ENCODE measurements at regions not wholly inside any gene's neighbourhood (a gene's known extent, or its start where the extent isn't known, plus 50 kb on each side); places are given as distances from the start of the nearest gene placed in this dataset.
A peak's percentile ranks its signal among the peaks of the same experiment; 100 is the strongest.

DNA sequence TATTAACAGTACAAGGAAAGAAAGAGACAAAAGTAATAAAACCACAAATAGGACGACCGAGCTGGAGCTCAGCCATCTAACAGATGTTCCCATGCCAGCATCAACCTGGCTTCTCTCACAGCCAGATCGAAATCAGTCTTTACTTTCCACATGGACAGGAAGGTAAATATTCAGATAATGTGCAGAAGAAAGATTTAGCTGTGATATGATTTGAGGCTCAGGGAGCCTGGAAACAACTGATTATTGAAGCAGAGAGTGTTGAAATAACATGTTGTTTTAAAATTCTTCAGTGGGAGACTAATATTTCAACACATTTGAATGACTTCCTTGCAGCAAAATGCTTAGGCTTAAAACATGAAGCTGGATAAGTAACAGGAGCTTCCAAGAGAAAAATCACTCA lies 546.8 kb downstream of the ETS1 start:
- DNase-seq (ENCODE audit: low read depth in 2 of 2), result no peak

DNA sequence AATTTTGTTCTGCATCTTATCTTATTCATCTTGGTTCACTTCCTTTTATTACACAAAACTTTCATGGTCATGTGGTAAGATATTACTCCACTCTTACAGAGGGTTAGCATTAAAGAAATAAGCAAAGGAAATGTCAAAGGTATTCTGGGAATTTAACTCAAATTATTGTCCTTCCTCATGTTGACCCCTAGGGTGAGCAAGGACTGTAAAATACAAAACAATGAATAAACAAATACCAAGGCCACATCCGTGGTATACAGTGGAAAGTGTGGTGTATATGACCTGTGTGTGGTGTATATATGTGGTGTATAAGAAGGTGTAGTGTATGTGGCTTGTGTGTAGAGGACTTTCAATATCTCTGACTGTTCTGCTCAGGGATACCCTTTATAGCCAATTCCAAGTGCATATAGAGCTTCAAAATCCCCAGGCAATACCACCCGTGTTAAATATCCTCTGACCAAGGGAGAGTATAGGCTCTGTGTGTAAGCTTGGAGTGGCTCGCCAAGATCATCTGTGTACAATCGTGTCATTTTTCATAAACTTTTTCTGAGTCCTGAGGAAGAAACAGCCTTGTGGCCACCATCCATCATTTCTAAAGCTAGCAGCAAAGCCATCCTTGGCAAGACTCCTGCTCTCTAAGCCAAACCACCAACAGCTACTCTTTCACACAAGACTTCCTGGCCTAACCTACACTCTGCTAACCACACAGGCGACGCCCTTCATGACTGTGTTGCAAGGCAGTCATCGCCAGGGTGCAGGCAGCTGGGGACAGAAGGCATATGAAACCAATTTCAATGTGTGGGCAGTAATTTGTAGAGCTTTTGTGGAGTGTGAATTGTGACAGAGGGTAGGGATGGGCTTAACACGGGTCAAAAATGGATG lies 548.0 kb downstream of the ETS1 start:
- DNase-seq (ENCODE audit: low read depth in 2 of 2), result peak; percentile 74 to 76

DNA sequence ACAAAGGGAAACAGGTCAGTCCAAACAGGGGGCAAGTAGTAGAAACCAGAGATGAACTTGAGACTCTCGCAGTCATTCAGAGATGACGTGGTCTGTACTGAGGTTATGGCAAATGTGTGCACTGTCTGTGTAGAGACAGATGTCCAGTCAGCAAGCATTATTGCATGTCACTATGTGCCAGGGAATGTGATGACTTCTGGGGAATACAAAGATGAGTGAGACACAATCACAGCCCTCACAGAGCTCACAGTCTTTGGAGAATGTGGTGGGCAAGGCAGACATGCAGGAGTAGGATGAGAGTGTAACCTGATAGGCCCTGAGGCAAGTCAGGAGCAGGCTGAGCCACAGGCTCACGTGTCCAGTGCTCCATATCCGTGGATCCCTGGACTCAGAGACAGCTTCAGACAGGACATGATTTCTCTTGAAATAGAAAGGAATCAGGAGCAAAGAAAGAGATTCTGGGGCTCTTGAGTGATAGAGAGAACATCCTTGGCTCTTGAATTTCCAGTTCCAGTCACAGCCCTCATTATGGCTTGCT lies 550.7 kb downstream of the ETS1 start:
- DNase-seq (ENCODE audit: low read depth in 2 of 2), result no peak

DNA sequence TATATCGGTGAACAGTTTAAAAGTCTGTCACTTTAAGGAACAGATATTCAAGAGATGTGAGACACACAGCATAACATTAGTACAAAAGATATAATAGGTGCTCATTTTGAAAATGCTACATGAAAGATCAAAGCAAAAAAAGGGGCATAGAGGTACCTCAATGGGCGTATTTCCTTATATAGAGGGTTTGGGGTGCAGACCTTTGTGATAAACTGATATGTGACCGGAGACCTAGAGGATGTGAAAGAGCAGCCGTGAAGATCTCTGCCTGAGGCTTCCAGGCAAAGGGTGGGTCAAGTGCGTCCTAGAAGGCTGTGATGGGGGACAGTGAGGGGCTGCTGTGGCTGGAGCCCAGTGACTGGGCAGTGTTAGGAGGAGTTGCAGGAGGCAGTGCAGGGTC lies 551.4 kb downstream of the ETS1 start:
- DNase-seq (ENCODE audit: low read depth in 2 of 2), result no peak

DNA sequence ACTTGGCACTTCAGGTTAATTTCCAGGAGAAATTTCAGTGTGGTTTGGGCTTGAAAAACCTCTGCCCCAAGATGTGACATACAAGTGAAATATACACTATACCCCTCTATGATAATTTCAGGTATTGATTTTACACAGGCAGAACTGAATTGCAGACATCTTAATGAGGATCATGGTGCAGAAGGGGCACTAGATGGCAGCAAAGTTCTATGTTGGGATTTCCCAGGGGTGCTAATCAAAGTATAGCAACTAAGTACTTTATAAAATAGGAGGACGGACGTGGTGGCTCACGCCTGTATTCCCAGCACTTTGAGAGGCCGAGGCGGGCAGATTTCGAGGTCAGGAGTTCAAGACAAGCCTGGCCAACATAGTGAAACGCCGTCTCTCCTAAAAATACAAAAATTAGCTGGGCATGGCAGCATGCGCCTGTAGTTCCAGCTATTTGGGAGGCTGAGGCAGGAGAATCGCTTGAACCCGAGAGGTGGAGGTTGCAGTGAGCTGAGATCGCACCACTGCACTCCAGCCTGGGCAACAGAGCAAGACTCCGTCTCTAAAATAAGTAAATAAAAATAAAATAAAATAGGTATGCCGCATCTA lies 555.7 kb downstream of the ETS1 start:
- DNase-seq (ENCODE audit: low read depth in 2 of 2), result peak; percentile 39 to 62

DNA sequence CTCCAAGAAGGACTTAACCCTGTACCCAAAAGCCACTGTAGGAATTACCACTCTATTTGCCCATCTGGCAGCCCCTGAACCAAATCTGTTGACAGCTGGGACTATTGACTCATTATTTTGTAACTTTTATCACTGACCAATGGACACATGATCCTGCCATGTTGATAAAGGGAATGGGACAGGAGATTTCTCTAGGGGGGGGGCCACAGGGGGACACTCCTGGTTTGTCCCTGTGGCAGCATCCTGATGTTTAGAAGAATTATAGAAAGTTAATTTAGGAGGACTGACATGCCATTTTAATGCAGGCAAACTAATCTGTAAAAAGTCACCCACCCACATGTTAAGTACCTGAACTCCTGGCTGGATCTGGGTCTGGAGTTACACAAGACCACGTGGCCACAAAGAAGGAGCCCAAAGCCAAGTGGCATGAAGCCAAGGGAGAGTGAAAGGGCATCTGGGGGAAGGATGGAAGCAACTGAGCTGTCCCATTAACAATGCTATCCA lies 558.1 kb downstream of the ETS1 start:
- DNase-seq (ENCODE audit: low read depth in 2 of 2), result no peak

DNA sequence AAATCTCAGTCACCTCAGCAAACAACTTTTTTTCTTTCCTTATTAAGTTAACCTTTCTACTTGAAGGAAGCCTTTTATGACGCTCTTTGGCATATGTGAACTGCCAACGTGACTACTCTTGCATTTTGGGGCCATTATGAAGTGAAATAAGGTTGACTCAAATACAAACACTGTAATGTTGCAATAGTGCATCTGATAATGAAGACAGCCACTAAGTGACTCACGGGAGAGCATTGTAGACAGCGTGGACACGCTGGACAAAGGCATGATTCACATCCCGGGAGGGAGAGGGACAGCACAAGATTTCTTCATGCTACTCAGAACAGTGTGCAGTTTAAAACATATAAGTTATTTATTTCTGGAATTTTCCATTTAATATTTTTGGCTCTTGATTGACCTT lies 560.8 kb downstream of the ETS1 start:
- DNase-seq (ENCODE audit: low read depth in 2 of 2), result no peak

DNA sequence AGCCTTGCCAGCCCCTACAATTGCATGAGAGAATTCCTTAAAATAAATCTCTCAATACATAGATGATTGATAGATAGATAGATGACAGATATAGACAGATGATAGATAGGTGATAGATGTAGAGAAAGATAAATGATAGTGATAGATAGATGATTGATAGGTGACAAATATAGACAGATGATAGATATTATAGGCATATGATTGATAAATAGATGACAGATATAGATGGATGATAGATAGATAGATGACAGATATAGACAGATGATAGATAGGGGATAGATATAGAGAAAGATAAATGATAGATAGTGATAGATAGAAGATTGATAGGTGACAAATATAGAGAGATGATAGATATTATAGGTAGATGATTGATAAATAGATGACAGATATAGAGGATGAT lies 564.6 kb downstream of the ETS1 start:
- DNase-seq (ENCODE audit: low read depth in 2 of 2), result no peak

DNA sequence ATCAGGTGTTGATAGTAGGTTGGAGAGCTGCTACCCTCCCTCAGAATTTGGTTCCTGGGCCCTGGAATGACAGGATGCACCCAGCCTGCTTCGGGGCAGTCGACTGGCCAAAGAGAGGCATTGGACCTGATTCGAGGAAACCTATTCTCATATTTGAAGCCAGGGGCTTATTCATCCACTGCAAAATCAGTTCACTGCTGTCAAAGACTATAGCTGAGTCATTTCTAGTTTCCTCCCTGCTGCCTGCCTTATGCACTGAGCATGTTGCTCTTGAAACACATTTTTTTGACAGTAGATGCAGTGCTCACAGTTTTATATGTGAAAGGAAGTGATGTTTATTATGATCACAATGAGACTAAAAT lies 565.4 kb downstream of the ETS1 start:
- no peak for DNase-seq (ENCODE audit: low read depth in 2 of 2)

DNA sequence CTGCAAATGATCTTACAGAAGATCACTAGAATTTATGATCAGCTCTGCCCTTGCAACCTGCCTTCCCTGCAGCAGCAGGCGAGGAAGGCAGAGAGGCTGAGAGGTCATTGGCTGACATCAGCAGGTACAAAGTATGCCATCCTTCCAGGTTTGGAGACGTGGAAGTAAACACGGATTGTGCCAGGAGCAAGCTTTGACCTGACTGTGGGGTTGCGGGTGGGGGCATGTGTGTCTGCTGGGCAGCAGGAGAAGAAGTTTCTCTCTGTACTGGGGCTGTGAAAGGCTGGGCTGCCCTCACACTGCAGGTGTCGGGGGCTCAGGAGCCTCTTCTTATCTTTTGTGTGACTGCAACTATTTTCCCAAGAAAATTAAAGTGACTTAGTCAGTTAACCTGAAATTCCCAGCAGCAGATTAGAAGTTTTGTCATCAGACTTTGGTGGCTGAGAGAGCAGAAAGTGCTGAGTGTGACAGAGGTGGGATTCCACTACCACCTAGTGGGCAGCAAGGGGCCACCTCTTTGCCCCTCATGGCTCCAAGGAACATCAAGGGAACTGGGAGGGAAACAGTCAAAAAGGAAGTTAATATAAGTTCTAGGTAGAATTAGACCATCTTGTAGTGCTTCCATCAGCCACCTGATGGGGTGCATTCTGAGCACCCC lies 565.9 kb downstream of the ETS1 start:
- no peak for DNase-seq (ENCODE audit: low read depth in 2 of 2)

DNA sequence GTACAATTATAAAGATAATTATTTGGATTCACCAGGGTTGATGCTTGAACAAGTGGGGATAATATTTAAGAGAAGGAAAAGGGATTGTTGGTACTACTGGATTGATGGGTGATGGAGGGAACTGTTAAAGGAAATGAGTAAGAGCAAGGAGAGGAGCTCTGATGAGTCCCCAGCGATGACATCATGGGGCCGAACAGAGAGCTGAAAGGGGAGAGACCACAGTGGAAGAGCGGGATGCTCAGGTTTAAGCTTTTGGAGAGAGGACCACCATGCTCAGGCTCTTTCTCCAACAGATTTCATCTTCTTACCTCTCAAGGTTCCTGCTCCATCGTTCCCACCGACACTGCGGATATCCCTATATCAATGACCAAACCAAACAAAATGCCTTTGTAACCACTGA lies 568.7 kb downstream of the ETS1 start:
- no peak for DNase-seq (ENCODE audit: low read depth in 2 of 2)

DNA sequence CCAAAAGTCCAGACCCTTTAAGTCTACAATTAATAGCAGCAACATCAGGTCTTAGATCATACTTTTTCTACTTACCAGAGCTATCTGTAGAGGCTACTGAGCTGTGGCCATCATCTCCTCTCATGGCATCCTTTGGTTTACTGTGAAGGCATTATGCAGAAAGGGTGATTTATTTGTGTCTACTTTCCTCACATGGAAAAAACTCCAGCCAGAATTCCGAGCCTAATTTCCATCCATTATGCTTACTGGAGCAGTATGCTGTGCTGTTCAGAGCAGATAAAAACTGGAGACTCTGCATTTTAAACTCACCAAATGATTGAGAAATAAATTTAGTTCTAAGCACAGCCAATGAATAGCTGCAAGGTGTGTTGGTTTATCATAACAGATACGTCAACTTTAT lies 581.8 kb downstream of the ETS1 start:
- no peak for DNase-seq (ENCODE audit: low read depth in 2 of 2)

DNA sequence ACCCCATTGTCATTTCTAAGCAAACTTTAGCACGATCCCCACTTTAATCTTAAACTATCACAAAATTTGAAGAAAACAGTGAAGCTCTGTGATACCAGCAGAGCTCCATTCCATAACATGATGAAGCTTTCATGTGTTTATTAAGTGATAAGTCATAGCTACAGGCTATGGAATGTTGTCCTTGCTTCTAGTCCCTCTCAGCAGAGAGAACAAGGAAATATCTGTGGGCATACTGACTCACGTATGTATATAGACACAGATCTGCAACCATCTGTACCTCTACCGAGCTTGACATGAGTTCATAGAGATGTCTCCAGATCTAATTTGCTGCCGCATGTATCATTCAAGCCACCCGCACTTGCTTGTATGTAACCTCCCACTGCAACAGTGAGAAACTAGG lies 588.9 kb downstream of the ETS1 start:
- DNase-seq (ENCODE audit: low read depth in 2 of 2), result no peak

DNA sequence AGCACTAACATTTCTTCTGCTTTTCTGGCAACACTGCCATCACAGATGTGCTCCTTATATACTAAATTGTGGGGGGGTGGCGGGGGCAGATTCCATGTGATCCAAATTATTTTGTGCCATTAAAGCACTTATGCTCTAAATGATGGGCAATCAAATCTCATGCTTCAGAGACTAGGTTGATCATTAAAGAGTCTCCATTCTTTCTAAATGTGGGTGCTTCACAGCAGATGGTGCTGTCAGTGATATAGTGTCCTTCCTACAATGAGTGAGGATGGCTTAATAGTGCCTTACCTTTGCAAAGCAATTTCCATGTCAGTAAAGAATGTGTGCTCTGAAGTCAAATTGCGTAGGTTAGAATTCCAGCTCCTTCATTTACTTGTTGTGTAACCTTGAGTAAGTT lies 589.8 kb downstream of the ETS1 start:
- DNase-seq (ENCODE audit: low read depth in 2 of 2), result no peak

DNA sequence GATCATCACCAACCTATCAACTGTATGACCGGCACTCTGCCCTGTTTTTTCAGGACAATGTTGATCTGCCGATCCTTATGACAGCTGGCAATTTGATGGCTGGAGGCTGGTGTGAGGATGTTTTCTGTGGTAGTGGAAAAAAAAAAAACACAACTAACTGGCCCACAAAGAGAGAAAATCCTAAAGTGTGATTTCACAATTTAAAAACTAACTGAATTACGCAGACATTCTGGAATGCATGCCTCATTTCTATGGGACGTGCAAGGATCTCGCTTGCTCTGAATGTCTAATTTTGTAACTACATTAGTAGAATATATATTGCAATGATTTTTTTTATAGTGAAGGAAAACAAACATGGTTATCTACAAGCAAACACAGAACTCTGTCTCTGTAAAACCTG lies 590.5 kb downstream of the ETS1 start:
- no peak for DNase-seq (ENCODE audit: low read depth in 2 of 2)

DNA sequence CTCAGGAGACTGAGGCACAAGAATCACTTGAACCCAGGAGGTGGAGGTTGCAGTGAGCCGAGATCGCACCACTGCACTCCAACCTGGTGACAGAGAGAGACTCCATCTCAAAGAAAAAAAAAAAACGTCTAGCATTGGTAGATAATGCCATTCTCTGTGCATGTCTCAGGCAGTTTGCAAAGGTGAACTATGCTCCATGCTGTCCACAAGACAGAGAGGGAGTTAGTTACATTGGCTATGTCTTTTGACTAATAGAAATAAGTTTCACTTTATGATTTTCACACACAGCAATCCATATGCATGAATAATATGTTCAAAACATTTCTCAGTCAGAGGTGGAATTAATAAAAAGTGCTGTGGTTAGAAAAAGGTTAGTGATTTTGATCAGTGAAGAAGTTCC lies 591.4 kb downstream of the ETS1 start:
- DNase-seq (ENCODE audit: low read depth in 2 of 2), result no peak

DNA sequence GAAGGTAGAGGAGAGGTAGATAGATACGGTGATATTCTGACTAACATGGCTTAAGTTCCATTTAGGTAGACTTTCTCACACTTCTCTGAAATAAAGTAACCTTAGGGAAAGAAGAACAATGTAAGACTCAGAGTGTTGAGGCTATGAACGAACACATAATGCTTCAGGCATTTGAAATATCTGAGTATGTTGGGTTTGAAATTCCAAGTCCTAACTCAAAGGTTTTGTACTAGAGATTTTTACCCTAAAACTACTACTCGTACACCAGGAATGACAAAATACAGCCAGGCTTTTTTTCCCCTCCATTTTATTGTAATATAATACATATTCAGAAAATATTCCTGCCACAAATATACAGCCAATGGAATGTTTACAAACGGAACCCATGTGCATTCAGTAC lies 592.6 kb downstream of the ETS1 start:
- no peak for DNase-seq (ENCODE audit: low read depth in 2 of 2)

DNA sequence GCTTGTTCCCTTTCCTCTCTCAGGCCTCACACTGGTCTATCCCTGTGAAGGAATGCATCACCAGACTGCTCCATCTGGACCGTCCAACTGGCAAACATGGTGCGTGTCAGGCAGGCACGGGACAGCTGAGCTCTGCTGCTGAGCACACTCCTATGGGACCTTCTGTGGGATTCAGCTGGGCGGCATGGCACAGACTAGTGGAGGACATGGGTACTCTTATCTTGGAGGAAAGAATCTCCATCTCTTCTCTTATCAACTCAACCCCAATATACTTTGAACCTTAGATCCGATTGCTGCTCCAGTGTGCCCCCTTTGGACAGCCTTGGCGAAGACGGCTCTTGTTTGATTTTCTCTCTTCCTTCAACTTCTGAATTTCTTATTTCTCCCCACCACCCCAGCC lies 593.6 kb downstream of the ETS1 start:
- DNase-seq (ENCODE audit: low read depth in 2 of 2), result no peak

DNA sequence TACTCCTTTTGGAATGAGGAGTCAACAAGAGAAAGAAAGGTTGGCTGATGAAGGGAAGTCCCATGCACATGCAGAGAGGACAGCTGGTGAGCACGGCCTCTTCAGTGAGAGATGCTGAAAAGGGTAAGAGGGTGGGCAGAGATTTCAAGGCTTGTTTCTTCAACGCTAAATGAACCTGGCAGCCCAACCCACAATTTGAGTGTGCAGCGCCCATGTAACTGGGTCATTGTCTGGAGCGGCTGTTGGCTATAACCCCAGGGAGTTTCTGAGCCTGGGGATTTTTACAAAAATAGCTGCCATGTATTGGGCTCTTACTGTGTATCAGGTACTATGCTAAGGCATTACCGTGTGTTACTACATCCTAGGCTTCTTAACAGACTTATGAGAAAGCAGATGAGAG lies 594.1 kb downstream of the ETS1 start:
- no peak for DNase-seq (ENCODE audit: low read depth in 2 of 2)

DNA sequence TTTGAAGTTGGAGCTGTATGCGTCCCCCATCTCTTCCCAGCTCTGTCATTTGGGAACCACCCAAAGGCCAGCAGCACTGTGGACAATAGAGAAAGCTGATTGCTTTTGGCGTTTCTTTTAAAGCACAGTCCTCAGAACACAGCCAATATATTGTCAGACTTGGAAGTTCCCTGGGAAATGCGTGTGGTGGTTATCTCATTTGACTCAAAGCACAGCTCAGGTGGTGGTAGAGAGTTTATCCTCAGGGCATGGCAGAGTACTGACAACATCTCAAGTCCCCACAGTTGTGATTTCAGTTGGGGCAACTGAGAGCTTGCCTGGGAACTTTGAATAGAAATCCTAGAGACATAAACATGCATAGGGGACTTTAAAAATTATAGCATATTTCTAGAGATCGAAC lies 601.3 kb downstream of the ETS1 start:
- DNase-seq (ENCODE audit: low read depth in 2 of 2), result no peak

DNA sequence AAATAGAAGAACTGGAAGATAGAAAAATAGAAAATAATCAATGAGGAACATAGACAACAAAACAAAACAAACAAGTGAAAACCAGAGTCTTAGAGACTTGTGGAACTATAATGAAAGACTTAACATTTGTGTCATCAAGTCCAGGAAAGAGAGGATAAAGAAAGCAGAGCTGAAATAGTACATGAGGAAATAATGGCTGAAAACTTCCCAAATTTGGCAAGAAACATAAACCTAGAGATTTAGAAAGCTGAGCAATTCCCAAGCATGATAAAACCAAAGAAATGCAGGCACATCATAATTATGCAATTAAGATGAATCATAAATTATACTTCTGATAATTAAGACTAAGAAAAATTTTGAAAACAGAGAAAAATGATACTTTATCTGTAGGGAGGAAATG lies 614.5 kb downstream of the ETS1 start:
- no peak for DNase-seq (ENCODE audit: low read depth in 2 of 2)

DNA sequence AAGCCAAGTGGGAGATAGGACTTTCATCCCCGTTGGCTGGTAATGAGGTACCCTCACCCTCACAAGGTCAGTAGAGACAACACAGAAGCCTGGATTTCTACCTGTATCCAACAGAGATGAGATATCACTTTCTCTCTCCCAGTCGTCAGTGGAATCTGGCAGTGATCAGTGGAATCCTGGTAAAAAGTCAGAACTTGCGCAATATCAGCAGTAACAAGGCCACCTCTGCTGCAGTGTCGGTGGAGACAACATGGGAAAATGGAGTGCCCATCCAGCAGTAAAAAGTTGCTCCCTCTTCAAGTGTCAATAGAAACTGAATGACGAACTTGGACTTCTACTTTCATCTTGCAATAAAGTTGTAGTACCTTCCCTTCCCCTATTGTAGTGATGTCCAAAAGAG lies 615.9 kb downstream of the ETS1 start:
- no peak for DNase-seq (ENCODE audit: low read depth in 2 of 2)

DNA sequence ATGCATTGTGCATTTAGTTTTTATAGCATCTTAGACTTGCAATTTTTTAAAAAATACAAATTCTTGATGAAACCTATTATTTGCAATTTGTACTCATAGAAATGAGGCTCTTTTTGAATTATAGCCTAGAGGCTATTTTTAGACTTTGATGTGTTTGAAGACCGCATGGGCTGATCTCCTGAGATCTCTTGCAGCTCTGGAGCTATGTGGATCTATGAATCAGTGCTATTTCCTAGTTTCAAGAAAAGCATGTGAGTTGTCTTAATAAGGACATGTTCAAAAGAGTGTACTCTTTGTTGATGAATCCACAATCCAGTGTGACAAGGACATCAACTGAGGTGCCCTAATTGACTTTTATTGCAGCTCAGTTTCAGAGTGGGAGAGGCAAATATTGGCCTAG lies 620.5 kb downstream of the ETS1 start:
- no peak for DNase-seq (ENCODE audit: low read depth in 2 of 2)
